NCI-H128 (cell line): ENCODE measurements at regions not wholly inside any gene's neighbourhood (a gene's known extent, or its start where the extent isn't known, plus 50 kb on each side); places are given as distances from the start of the nearest gene placed in this dataset.
"Not testable (repeated sequence)": the region's sequence is repeated elsewhere in the genome, so short reads cannot be mapped to it uniquely, and the experiment has no call there.

Experiments used
- DNase-seq: peaks from one replicate; lab custom pipeline; 2025; ENCODE audit not compliant: unreplicated experiment; lab: John Stamatoyannopoulos, UW

DNA sequence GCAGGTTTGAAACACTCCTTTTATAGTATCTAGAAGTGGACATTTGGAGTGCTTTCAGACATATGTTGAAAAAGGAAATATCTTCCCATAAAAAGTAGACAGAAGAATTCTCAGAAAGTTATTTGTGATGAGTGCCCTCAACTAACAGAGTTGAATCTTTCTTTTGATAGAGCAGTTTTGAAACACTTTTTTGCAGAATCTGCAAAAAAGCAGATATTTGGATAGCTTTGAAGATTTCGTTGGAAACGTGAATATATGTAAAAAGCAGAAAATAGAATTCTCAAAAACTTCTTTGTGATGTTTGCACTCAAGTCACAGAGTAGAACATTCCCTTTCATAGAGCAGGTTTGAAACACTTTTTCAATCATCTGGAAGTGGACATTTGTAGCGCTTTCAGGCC lies 676.4 kb upstream of the ZNF337 start:
- DNase-seq, result not testable (repeated sequence)

DNA sequence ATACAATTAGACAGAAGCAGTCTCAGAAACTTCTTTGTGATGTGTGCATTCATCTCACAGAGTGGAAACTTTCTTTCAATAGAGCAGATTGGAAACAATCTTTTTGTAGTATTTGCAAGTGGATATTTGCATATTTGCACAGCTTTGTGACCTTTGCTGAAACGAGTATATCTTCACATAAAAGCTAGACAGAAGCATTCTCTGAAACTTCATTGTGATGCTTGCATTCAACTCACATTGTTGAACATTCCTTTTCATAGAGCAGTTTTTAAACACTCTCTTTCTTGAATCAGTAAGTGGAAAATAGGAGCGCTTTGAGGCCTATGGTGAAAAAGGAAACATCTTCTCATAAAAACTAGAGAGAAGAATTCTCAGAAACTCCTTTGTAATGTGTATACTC lies 657.9 kb upstream of the ZNF337 start:
- no peak for DNase-seq

DNA sequence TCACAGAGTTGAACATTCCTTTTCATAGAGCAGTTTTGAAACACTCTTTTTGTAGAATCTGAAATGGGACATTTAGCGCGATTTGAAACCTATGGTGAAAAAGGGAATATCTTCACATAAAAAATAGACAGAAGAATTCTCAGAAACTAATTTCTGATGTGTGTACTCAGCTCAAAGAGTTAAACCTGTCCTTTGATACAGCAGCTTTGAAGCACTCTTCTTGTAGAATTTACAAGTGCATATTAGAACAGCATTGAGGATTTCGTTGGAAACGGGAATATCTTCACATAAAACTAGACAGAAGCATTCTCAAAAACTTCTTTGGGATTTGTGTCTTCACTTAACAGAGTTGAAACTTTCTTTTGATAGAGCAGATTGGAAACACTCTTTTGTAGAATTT lies 650.7 kb upstream of the ZNF337 start:
- no peak for DNase-seq

DNA sequence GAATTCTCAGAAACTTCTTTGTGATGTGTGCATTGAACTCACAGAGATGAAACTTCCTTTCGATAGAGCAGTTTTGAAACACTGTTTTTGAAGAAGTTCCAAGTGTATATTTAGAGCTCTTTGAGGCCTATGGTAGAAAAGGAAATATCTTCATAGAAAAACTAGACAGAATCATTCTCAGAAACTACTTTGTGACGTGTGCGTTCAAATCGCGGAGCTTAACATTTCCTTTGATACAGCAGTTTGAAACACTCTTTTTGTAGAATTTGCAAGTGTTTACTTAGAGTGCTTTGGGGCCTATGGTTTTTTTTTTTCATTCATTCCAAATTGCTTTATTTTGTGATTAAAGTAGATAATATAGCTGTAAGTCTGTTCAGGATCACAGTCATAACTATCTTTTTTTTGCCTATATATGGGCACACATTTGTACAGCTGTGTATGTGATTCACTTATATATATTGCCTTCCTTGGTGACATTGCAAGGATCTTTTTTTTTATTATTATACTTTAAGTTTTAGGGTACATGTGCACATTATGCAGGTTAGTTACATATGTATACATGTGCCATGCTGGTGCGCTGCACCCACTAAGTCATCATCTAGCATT lies 643.9 kb upstream of the ZNF337 start:
- DNase-seq, result not testable (repeated sequence)

DNA sequence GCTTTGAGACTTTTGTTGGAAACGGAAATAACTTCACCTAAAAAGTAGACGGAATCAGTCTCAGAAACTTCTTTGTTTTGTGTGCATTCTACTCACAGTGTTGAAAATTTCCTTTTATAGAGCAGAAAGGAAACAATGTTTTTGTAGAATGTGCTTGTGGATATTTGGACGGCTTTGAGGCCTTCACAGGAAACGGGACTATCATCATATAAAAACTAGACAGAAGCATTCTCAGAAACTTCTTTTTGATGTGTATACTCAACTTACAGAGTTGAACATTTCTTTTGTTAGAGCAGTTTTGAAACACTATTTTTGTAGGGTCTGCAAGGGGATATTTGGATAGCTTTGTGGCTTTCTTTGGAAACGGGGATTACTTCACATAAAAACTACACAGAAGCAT lies 627.5 kb upstream of the ZNF337 start:
- no peak for DNase-seq

DNA sequence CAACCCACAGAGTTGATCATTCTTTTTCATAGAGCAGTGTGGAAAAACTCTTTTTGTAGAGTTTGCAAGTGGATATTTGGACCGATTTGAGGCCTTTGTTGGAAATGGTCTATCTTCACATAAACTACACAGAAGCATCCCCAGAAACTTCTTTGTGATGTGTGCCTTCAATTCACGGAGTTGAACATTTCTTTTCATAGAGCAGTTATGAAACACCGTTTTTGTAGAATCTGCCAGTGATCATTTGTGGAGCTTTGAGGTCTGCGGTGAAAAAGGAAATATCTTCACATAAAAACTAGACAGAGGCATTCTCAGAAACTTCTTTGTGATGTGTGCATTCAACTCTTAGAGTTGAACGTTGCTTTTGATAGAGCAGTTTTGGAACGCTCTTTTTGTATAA lies 618.4 kb upstream of the ZNF337 start:
- DNase-seq, result no peak

DNA sequence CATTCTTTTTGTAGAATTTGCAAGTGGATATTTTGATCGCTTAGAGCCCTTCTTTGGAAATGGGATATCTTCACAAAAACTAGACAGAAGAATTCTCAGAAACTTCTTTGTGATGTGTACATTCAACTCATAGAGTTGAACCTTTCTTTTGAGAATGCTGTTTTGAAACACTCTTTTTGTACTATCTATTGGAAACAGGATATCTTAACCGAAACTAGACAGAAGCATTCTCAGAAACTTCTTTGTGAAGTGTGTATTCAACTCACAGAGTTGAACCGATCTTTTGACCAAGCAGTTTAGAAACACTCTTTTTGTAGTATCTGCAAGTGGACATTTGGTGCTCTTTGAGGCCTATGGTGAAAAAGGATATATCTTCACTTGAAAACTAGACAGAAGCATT lies 613.1 kb upstream of the ZNF337 start:
- not testable (repeated sequence) for DNase-seq

DNA sequence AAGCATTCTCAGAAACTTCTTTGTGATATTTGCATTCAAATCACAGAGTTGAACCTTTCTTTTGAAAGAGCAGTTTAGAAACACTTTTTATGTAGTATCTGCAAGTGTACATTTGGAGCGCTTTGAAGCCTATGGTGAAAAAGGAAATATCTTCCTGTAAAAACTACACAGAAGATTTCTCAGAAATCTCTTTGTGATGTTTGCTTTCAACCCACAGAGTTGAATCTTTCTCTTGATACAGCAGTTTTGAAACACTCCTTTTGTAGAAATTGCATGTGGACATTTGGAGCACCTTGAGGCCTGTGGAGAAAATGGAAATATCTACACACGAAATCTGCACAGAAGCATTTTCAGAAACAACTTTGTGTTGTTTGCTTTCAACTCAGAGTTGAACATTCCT lies 612.3 kb upstream of the ZNF337 start:
- DNase-seq, result no peak

DNA sequence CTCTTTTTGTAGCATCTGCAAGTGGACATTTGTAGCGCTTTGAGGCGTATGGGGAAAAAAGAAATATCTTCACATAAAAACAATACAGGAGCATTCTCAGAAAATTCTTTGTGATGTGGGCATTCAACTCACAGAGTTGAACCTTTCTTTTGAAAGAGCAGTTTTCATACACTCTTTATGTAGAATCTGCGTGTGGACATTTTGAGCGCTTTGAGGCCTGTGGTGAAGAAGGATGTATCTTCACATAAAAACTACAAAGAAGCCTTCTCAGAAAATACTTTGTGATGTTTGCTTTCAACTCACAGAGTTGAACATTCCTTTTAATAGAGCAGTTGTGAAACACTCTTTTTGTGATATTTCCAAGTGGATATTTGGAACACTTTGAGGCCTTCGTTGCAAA lies 598.4 kb upstream of the ZNF337 start:
- no peak for DNase-seq

DNA sequence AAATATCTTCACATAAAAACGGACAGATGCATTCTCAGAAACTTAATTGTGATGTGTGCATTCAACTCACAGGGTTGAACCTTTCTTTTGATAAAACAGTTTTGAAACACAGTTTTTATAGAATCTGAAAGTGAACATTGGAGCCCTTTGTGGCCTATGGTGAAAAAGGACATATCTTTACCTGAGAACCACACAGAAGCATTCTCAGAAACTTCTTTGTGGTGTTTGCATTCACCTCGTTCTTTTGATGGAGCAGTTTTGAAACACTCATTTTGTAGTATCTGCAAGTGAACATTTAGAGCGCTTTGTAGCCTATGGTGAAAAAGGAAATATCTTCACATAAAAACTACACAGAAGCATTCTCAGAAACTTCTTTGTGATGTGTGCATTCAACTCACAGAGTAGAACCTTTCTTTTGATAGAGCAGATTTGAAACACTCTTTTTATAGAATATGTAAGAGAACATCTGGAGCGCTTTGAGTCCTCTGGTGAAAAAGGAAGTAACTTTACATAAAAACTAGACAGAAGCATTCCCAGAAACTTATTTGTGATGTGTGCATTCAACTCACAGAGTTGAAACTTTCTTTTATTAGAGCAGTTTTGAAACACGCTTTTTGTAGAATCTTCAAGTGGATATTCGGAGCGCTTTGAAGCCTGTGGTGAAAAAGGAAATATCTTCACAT lies 591.9 kb upstream of the ZNF337 start:
- DNase-seq, result not testable (repeated sequence)

DNA sequence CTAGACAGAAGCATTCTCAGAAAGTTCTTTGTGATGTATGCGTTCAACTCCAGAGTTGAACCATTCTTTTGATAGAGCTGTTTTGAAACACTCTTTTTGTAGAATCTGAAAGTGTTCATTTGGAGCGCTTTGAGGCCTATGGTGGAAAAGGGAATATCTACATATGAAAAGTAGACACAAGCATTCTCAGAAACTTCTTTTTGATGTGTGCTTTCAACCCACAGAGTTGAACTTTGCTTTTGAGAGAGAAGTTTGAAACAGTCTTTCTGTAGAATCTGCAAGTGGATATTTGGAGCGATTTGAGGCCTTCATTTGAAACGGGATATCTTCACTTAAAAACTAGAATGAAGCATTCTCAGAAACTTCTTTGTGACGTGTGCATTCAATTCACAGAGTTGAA lies 582.6 kb upstream of the ZNF337 start:
- no peak for DNase-seq

DNA sequence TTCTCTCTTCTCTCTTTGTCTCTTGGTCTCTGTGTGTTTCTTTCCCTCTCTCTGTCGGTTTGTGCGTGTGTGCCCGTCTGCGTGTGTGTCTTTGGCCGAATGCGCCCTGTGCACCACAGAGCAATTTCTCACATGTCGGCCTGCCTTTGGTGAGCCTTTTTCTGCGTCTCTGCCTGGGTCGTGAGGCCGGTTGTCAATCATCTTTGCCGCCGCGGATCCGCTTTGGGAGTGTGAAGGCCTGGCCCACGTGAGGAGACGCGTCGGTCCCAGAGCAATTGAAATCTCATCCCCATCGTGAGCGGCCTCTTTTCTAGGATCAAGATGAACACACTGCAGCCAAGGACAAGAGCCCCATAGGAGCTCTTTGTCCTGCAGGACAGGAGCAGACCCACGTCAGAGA lies 580.7 kb upstream of the ZNF337 start:
- no peak for DNase-seq

DNA sequence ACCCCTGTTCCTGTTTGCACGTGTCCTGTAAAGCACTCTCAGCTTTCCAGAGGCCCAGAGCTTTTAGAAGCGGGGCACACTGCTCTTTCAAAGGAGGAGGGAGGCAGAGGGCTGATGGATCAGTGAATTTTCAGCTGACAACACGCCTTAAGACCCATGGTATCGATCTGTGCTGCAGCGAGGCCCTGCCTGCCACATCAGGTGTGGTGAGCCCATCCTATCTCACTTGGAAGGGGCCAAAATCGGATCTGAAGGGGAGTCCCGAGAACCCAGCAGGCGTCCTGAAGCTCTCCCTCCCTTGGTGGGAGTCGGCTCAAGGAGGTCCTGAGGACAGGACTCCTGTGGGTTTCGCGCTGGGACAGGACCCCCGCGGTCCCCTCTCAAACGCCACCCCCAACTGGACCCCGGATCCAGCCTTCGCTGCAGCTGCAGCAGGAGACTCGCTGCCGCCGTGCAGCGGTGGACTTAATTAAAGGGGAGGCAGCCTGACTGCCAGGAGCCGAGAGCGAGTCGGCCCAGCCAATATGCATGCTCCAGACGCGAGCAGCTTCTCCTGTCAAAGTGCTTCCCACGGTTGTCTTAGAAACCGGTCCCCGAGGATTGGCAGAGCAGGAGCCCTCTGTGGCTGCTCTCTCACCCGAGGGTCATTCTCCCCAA lies 580.0 kb upstream of the ZNF337 start:
- no peak for DNase-seq

DNA sequence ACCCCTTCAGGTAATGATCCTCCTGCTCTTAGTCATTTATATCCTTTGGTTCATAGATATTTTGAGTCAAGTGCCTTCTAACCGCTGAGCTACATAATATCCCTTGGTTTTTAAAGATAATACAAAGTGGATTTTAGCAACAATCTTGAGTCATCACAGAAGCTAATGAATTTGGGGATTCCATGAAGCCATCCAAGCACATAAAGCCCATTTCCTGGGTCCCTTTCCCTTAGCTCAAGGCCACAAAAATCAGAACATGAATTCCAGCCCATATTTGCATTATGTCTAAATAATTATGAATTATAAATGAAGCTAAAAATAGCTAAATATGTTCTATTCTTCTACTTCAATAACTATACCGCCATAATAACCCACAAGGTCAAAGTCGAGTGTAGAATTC lies 572.1 kb upstream of the ZNF337 start:
- DNase-seq, result not testable (repeated sequence)

DNA sequence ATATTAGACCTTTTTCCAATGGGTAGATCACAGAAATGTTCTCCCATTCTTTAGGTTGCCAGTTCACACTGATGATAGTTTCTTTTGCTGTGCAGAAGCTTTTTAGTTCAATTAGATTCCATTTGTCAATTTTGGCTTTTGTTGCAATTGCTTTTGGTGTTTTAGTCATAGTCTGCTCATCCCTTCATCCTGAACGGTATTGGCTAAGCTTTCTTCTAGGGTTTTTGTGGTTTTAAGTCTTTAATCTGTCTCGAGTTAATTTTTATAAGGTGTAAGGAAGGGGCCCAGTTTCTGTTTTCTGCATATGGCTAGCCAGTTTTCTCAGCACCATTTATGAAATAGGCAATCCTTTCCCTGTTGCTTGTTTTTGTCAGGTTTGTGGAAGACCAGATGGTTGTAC lies 564.3 kb upstream of the ZNF337 start:
- DNase-seq, result not testable (repeated sequence)

DNA sequence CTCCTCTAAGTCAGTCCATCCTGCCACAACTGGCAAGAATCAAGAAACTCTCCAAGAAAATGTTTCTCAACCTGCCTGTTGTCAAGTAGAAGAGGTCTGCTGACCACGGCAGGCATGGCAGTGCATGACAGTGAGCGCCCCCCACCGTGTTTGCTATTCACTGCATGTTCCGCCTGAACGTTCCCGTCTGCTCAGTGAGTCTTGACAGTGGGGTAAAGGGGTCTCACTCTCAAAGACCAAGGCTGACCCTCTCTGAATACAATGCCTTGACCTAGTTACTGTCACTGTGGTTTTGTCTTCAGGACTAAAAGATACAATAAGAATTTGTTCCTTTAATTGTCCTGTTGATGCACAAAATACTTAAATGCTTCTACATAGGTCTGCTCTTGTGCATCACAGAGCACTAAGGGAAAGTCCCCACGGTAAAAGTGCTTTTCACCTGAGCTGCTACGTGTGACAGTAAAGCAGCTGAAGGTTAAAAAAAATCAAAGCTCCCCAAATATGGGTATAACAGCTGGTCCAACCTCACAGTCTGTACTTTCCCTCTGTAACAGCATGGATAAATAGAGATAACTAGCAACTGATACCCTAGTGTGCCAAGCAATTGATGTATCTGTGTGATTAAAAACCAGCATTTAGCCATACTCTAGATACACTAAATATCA lies 555.8 kb upstream of the ZNF337 start:
- not testable (repeated sequence) for DNase-seq

DNA sequence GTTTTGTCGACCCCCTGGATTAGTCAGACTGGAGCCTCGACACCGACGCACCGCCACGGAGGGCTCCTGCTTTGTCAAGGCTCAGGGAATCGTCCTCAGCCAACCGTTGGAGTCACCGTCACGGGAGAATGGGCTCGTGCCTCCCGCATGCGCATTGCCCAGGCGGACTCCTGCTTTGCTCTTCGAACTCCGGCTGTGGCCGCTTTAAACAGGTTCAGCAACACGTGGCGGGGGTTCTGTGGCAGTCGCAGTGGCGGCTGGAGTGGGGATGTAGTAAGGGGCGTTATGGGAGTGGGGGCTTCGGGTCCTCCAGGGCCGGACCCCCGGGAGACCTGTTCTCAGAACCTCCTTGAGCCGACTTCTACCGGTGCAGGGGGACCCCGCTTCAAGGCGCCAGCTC lies 554.7 kb upstream of the ZNF337 start:
- not testable (repeated sequence) for DNase-seq

DNA sequence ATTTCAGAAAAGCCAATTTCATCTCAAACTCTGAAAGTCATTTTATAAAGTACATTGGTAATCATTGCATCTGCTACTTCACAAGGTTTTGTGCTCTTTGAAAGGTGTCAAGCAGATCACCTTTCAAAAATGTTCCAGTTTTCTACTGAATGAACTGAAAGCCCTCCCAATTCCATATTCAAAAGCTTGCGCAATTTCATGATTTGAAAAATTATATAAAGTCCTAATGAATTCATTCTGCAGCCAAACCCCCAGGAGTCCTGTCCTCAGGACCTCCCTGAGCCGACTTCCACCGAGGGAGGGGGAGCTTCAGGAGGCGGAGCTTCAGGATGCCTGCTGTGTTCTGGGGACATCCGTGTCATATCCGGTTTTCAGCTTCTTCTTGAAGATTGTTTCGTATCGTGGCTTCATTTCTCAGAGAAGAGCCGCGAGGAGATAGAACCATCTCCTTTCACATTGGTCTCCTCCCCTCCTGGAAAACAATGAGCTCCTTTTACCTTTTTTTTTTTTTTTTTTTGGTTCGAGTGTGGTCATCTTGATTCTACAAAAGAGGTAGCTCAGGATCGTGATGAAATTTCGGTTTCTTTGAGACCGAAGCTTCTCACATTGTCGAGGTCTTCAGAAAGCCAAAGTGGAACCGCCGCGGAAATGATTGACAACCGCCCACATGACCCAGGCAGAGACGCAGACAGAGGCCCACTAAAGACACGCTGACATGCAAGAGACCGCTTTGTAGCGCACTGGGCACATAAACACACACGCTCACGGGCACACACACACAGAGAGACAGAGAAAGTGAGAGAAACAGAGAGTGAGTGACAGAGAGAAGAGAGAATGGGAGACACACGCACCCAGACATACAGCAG lies 553.8 kb upstream of the ZNF337 start:
- DNase-seq, result not testable (repeated sequence)

DNA sequence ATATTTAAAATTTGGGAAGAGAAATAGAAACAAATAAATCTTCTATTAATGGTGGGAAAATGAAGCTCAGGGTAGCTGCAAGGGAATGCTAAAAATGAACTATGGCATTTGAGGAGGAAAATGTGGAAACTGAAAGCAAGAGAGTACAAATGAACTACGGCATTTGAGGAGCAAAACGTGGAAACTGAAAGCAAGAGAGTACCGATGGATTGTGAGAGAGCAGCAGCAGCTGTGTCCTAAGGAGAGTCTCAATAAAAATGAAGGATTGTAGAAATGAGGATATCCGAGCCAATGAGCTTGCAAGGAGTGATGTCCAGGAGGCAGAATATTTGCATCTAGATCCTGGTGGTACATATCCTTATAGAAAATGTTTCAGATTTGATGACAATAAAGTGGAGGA lies 547.1 kb upstream of the ZNF337 start:
- DNase-seq, result no peak

DNA sequence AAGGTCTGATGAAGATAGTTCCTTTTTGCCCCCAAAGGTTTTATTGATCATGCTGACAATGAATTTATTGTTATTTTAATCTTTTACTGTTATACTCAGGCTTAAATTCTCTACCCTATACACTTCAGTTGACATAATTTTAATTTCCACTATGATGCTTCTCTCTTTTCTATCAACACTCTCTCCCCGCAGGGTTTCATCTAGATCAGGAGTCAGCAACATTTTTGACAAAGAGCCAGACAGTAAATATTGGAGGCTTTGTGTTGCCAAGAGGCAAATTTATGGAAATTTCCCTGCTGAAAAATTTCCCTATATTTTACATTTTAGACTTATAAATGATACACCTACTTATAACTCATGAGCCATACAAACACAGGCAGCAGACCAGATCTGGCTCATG lies 524.0 kb upstream of the ZNF337 start:
- DNase-seq, result not testable (repeated sequence)

DNA sequence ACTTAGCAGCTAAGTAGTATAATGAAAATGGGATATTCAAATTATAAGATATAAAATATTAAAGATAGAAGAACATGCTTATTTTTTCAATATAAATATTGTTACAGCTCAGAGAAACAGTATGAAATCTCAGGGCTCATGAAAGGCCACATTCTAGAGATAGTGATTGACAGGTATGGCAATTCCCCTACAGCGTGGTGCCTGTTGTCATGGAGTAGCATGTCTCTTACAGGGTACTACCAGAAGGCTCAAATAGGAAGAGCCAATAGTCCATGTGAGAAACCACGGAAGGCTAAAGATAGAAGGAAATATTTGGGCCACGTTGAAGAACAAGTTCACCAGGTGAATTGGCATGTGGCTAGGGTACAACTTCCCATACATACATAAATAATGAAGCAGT lies 522.9 kb upstream of the ZNF337 start:
- not testable (repeated sequence) for DNase-seq
